Calu3 (cell line): ENCODE measurements at regions not wholly inside any gene's neighbourhood (a gene's known extent, or its start where the extent isn't known, plus 50 kb on each side); places are given as distances from the start of the nearest gene placed in this dataset.
A peak's percentile ranks its signal among the peaks of the same experiment; 100 is the strongest.

Source experiments
- BruUV-seq: library from RNA; stranded (reverse); fragments of 400-500 nt; replicated peaks from 2 replicates; lab custom pipeline; 2021; lab: Mats Ljungman, UMichigan
- CTCF ChIA-PET: fragments of 300-600 bp; sonication (Branson Sonifier 250); formaldehyde crosslinking; loops from one replicate; lab custom pipeline; 2022; ENCODE audit warnings: antibody characterized with exemption; lab: Charles Lee
- DNase-seq: peaks from one replicate; pipeline ENCODE4 v3.0.0; 2022
- H3K27ac Mint-ChIP-seq: one replicate; pipeline ENCODE4 v1.8.0; 2022; ENCODE audit warnings: mixed read lengths; ENCODE audit not compliant: unreplicated experiment
- H3K27me3 Mint-ChIP-seq: one replicate; pipeline ENCODE4 v1.8.0; 2022; ENCODE audit warnings: mixed read lengths; ENCODE audit not compliant: unreplicated experiment
- H3K36me3 Mint-ChIP-seq: one replicate; pipeline ENCODE4 v1.8.0; 2022; ENCODE audit warnings: mild to moderate bottlenecking, moderate library complexity, mixed read lengths; ENCODE audit not compliant: insufficient read depth, unreplicated experiment
- H3K4me1 Mint-ChIP-seq: one replicate; pipeline ENCODE4 v1.8.0; 2022; ENCODE audit warnings: mild to moderate bottlenecking, low read depth, mixed read lengths; ENCODE audit not compliant: unreplicated experiment
- H3K4me3 Mint-ChIP-seq: one replicate; pipeline ENCODE4 v1.8.0; 2022; ENCODE audit warnings: mild to moderate bottlenecking, low read depth, moderate library complexity, mixed read lengths; ENCODE audit not compliant: unreplicated experiment
- H3K9me3 Mint-ChIP-seq: one replicate; pipeline ENCODE4 v1.8.0; 2022; ENCODE audit warnings: low read depth, mixed read lengths; ENCODE audit not compliant: unreplicated experiment
- CTCF ChIP-seq: fragments of 200-600 bp; IDR thresholded peaks from one replicate; pipeline ENCODE4 v1.8.0; 2022; ENCODE audit warnings: antibody characterized with exemption; ENCODE audit not compliant: unreplicated experiment
- intact Hi-C: fragments of 100-400 bp; cut with micrococcal nuclease; formaldehyde crosslinking; loops from one replicate; pipeline ENCODE4 v1.10.0; 2022; ENCODE audit not compliant: unreplicated experiment

GRCh38 chr4:124177647-124178425 lies 534.7 kb downstream of the ANKRD50 start:
- Mint-ChIP-seq H3K4me1 (peaks cover 14% of the 10 kb centered on the region), H3K4me3 (no peak overlapping the region), H3K27ac (peak overlapping the region; percentile 72), H3K9me3 (no peaks in the 10 kb centered on the region), H3K36me3 (no peaks in the 10 kb centered on the region), H3K27me3 (no peaks in the 10 kb centered on the region)
- CTCF ChIA-PET: interaction anchor here (0.7 kb wide), 1 partner anchor 451 kb away, joined by 3 read pairs; no protein-coding TSS in a partner anchor
- no peak for TF ChIP-seq CTCF
- DNase-seq: no peak
- BruUV-seq: no TSS peak
- intact Hi-C loops: no loop called here

GRCh38 chr4:124178449-124179021 lies 534.0 kb downstream of the ANKRD50 start:
- Mint-ChIP-seq H3K27ac (peak overlapping the region; percentile 72), H3K9me3 (no peaks in the 10 kb centered on the region)
- CTCF ChIA-PET: no interaction called here

GRCh38 chr4:124179506-124180186 lies 532.9 kb downstream of the ANKRD50 start:
- no peak overlapping the region for H3K27ac Mint-ChIP-seq
- no peak overlapping the region for H3K4me3 Mint-ChIP-seq
- no peaks in the 10 kb centered on the region for H3K36me3 Mint-ChIP-seq
- no peak for DNase-seq
- CTCF ChIA-PET: no interaction called here
- H3K27me3 Mint-ChIP-seq: no peaks in the 10 kb centered on the region
- no peaks in the 10 kb centered on the region for H3K9me3 Mint-ChIP-seq
- peaks cover 14% of the 10 kb centered on the region for H3K4me1 Mint-ChIP-seq
- intact Hi-C loops: no loop called here
- TF ChIP-seq CTCF: no peak
- BruUV-seq: no TSS peak

More at GRCh38 chr4:124178449-124179021, 534.0 kb downstream of the ANKRD50 start:
- no TSS peak for BruUV-seq
- Mint-ChIP-seq H3K36me3 (no peaks in the 10 kb centered on the region), H3K27me3 (no peaks in the 10 kb centered on the region), H3K4me3 (no peak overlapping the region), H3K4me1 (peaks cover 14% of the 10 kb centered on the region)
- DNase-seq: peak; percentile 1
- intact Hi-C loops: no loop called here
- TF ChIP-seq CTCF: no peak

- CTCF ChIA-PET: no interaction called here
- TF ChIP-seq CTCF: no peak
- no peaks in the 10 kb centered on the region for H3K36me3 Mint-ChIP-seq
- peaks cover 14% of the 10 kb centered on the region for H3K4me1 Mint-ChIP-seq
- intact Hi-C loops: no loop called here
- H3K9me3 Mint-ChIP-seq: no peaks in the 10 kb centered on the region
- no peak for DNase-seq
- no peaks in the 10 kb centered on the region for H3K27me3 Mint-ChIP-seq
- no TSS peak for BruUV-seq
- no peak overlapping the region for H3K27ac Mint-ChIP-seq
- no peak overlapping the region for H3K4me3 Mint-ChIP-seq
These were observed 531.5 kb downstream of the ANKRD50 start for GRCh38 chr4:124181039-124181438.
